ENCODE measurements at regions not wholly inside any gene's neighbourhood (a gene's known extent, or its start where the extent isn't known, plus 50 kb on each side); places are given as distances from the start of the nearest gene placed in this dataset.

- TF ChIP-seq CTCF (IDR thresholded peaks at IDR 0.05) = no peak
- no peaks in the 10 kb centered on the region for H3K9me3 ChIP-seq
- no peaks in the 10 kb centered on the region for H3K36me3 ChIP-seq
- no peaks in the 10 kb centered on the region for H3K27me3 ChIP-seq (replicated peaks; ENCODE audit: insufficient read depth)
- H3K4me3 ChIP-seq = no peak overlapping the region
- ATAC-seq (ENCODE audit: insufficient number of reproducible peaks, low FRiP score, low read depth) (no peak), DNase-seq (ENCODE audit: low spot score) (no peak)
- H3K4me1 ChIP-seq (ENCODE audit: control insufficient read depth in 1 of 2, low read depth in 2 of 2) = peaks cover 0 to 6% of the 10 kb centered on the region in 2 donors
- H3K27ac ChIP-seq = no peak overlapping the region
Measured at GRCh38 chr1:208759255-208759654, 515.1 kb upstream of the PLXNA2 start.

GRCh38 chr1:208763971-208764370 is 519.8 kb upstream of the PLXNA2 start:
- ATAC-seq (ENCODE audit: insufficient number of reproducible peaks, low FRiP score, low read depth) (no peak), DNase-seq (ENCODE audit: low spot score) (no peak)
- H3K4me1 ChIP-seq (ENCODE audit: control insufficient read depth in 1 of 2, low read depth in 2 of 2) = peaks cover 0 to 6% of the 10 kb centered on the region in 2 donors
- H3K27me3 ChIP-seq (replicated peaks; ENCODE audit: insufficient read depth) = no peaks in the 10 kb centered on the region
- H3K9me3 ChIP-seq = no peaks in the 10 kb centered on the region
- H3K36me3 ChIP-seq = no peaks in the 10 kb centered on the region
- no peak overlapping the region for H3K27ac ChIP-seq
- TF ChIP-seq CTCF (IDR thresholded peaks at IDR 0.05) = no peak
- H3K4me3 ChIP-seq = no peak overlapping the region

- ATAC-seq (ENCODE audit: insufficient number of reproducible peaks, low FRiP score, low read depth) (no peak), DNase-seq (ENCODE audit: low spot score) (no peak)
- H3K27ac ChIP-seq = no peak overlapping the region
- H3K9me3 ChIP-seq = no peaks in the 10 kb centered on the region
- H3K27me3 ChIP-seq (replicated peaks; ENCODE audit: insufficient read depth) = no peaks in the 10 kb centered on the region
- H3K4me1 ChIP-seq (ENCODE audit: control insufficient read depth in 1 of 2, low read depth in 2 of 2) = peaks cover 0 to 12% of the 10 kb centered on the region in 2 donors
- H3K36me3 ChIP-seq = no peaks in the 10 kb centered on the region
- no peak for TF ChIP-seq CTCF (IDR thresholded peaks at IDR 0.05)
- H3K4me3 ChIP-seq = no peak overlapping the region
Measured at GRCh38 chr1:208766832-208767231, 522.6 kb upstream of the PLXNA2 start.

GRCh38 chr1:208767816-208768215 is 523.6 kb upstream of the PLXNA2 start:
- ATAC-seq (ENCODE audit: insufficient number of reproducible peaks, low FRiP score, low read depth) (no peak), DNase-seq (ENCODE audit: low spot score) (no peak)
- no peak for TF ChIP-seq CTCF (IDR thresholded peaks at IDR 0.05)
- Histone ChIP-seq H3K27me3 (replicated peaks; ENCODE audit: insufficient read depth) (no peaks in the 10 kb centered on the region), H3K27ac (no peak overlapping the region), H3K9me3 (no peaks in the 10 kb centered on the region), H3K36me3 (no peaks in the 10 kb centered on the region), H3K4me3 (no peak overlapping the region), H3K4me1 (ENCODE audit: control insufficient read depth in 1 of 2, low read depth in 2 of 2) (peaks cover 0 to 12% of the 10 kb centered on the region in 2 donors)

GRCh38 chr1:208772891-208773290 is 528.7 kb upstream of the PLXNA2 start:
- Histone ChIP-seq H3K4me3 (no peak overlapping the region), H3K36me3 (no peaks in the 10 kb centered on the region), H3K27me3 (replicated peaks; ENCODE audit: insufficient read depth) (no peaks in the 10 kb centered on the region), H3K9me3 (no peaks in the 10 kb centered on the region), H3K27ac (no peak overlapping the region), H3K4me1 (ENCODE audit: control insufficient read depth in 1 of 2, low read depth in 2 of 2) (peaks cover 0 to 12% of the 10 kb centered on the region in 2 donors)
- ATAC-seq (ENCODE audit: insufficient number of reproducible peaks, low FRiP score, low read depth) (no peak), DNase-seq (ENCODE audit: low spot score) (no peak)
- TF ChIP-seq CTCF (IDR thresholded peaks at IDR 0.05) = no peak

All from thoracic aorta (tissue), 2 donors.